Neural progenitor cell (in vitro differentiated cells): ENCODE measurements at regions not wholly inside any gene's neighbourhood (a gene's known extent, or its start where the extent isn't known, plus 50 kb on each side); places are given as distances from the start of the nearest gene placed in this dataset.

ENCODE experiments used
- DNase-seq: peaks from one replicate; pipeline ENCODE4 v3.0.0-alpha.2; 2016; ENCODE audit warnings: low spot score
- H2AFZ ChIP-seq: fragments of 200-600 bp; sonication (generic); replicated peaks from 2 replicates; pipeline ENCODE4 v1.6.1; 2016; ENCODE audit warnings: antibody characterized with exemption
- H3F3A ChIP-seq: fragments of 200-600 bp; sonication (generic); 2 replicates; pipeline ENCODE4 v1.6.1; 2016; ENCODE audit warnings: antibody characterized with exemption, low read depth
- H3K27ac ChIP-seq: fragments of 200-600 bp; sonication (generic); 2 replicates; pipeline ENCODE4 v1.5.1; 2016; ENCODE audit warnings: mild to moderate bottlenecking
- H3K27me3 ChIP-seq: fragments of 200-600 bp; sonication (generic); 2 replicates; pipeline ENCODE4 v1.6.1; 2016; ENCODE audit warnings: mild to moderate bottlenecking, moderate library complexity
- H3K36me3 ChIP-seq: fragments of 200-600 bp; sonication (generic); 2 replicates; pipeline ENCODE4 v1.5.1; 2016
- H3K4me1 ChIP-seq: fragments of 200-600 bp; sonication (generic); 2 replicates; pipeline ENCODE4 v1.6.1; 2016; ENCODE audit warnings: mixed run types
- H3K4me2 ChIP-seq: fragments of 200-600 bp; sonication (generic); 2 replicates; pipeline ENCODE4 v1.6.1; 2016
- H3K4me3 ChIP-seq: fragments of 200-600 bp; sonication (generic); 2 replicates; pipeline ENCODE4 v1.5.1; 2016
- H3K79me2 ChIP-seq: fragments of 200-600 bp; sonication (generic); 2 replicates; pipeline ENCODE4 v1.6.1; 2016; ENCODE audit warnings: low read depth
- H3K9ac ChIP-seq: fragments of 200-600 bp; sonication (generic); 2 replicates; pipeline ENCODE4 v1.6.1; 2016
- H3K9me3 ChIP-seq: fragments of 200-600 bp; sonication (generic); 2 replicates; pipeline ENCODE4 v1.5.1; 2016; ENCODE audit warnings: low read depth
- H4K20me1 ChIP-seq: fragments of 200-600 bp; sonication (generic); 2 replicates; pipeline ENCODE4 v1.6.1; 2016; ENCODE audit warnings: low read depth
- H3K27ac Mint-ChIP-seq: 3 replicates; pipeline ENCODE4 v1.8.0; 2021; ENCODE audit warnings: mixed read lengths
- H3K27me3 Mint-ChIP-seq: 2 replicates; pipeline ENCODE4 v1.8.0; 2022; ENCODE audit warnings: low read depth, mild to moderate bottlenecking, inconsistent platforms, moderate library complexity, mixed read lengths; ENCODE audit not compliant: insufficient read depth
- H3K36me3 Mint-ChIP-seq: 3 replicates; pipeline ENCODE4 v1.8.0; 2021; ENCODE audit warnings: mixed read lengths
- H3K4me1 Mint-ChIP-seq: 3 replicates; pipeline ENCODE4 v1.8.0; 2021; ENCODE audit warnings: mixed read lengths
- H3K4me3 Mint-ChIP-seq: 3 replicates; pipeline ENCODE4 v1.8.0; 2021; ENCODE audit warnings: mild to moderate bottlenecking, moderate library complexity, mixed read lengths
- H3K9me3 Mint-ChIP-seq: 3 replicates; pipeline ENCODE4 v1.8.0; 2020; ENCODE audit warnings: mixed read lengths
- EZH2 ChIP-seq: fragments of 200-600 bp; sonication (generic); IDR thresholded peaks from 2 replicates; pipeline ENCODE4 v1.6.1; 2017; ENCODE audit warnings: antibody characterized with exemption, mild to moderate bottlenecking, moderate library complexity
- EZH2phosphoT487 ChIP-seq: fragments of 200-600 bp; sonication (generic); IDR thresholded peaks from 2 replicates; pipeline ENCODE4 v1.6.1; 2017; ENCODE audit warnings: antibody characterized with exemption
- TF ChIP-seq, protein P1 (sequence below): fragments of 200-600 bp; sonication (generic); IDR thresholded peaks from 2 replicates; pipeline ENCODE4 v1.5.1; 2017; ENCODE audit warnings: antibody characterized with exemption, mild to moderate bottlenecking

DNA sequence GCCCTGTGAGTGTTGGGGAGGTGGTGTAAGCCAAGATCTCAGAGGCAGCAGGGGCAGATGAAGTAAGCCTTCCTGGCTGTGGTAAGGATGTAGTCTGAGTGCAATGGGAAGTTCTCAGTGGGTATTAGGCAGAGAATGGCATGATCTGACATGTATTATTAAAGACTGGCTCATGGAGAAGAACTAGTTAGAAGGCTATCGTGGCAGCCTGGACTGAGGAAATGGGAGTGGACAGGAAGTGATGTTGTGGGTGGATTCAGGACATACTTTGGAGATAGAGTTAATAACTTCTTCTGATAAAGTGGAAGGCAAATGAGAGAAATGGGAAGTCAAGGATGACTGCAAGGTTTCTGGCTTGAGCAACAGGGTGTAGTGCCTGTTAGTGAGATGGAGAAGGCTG lies 250.9 kb upstream of the CFAP20DC start:
- no peak overlapping the region for H2AFZ ChIP-seq

DNA sequence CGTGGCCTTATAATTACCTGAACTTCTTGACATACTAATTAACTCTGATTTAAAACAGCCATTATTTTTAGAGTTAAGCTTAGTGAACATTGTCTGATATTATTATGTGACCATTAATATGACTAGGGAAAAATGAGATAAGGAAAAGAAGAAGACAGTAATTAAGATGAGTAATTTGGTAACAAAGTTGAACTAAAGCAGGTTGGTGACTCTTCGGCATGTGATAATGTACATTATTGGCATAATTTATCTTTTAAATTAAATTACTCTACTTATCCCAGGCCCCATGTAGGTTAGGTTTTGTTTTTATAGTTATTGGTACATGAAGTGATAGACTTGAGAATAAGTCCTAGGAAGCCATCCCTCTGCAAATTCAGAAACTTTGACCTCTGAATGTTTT lies 249.7 kb upstream of the CFAP20DC start:
- no peak overlapping the region for H3K4me2 ChIP-seq
- H3K4me3 Mint-ChIP-seq = no peak overlapping the region
- no peaks in the 10 kb centered on the region for H3K4me1 Mint-ChIP-seq
- no peaks in the 10 kb centered on the region for H3K27me3 Mint-ChIP-seq
- H3K27me3 ChIP-seq = no peaks in the 10 kb centered on the region
- no peaks in the 10 kb centered on the region for H4K20me1 ChIP-seq
- no peak overlapping the region for H2AFZ ChIP-seq
- H3K27ac Mint-ChIP-seq = no peak overlapping the region
- no peak for DNase-seq
- no peak overlapping the region for H3K4me3 ChIP-seq
- no peaks in the 10 kb centered on the region for H3F3A ChIP-seq
- no peaks in the 10 kb centered on the region for H3K9me3 ChIP-seq
- H3K36me3 ChIP-seq = no peaks in the 10 kb centered on the region
- no peak for TF ChIP-seq EZH2phosphoT487
- no peak for TF ChIP-seq EZH2
- TF ChIP-seq, protein P1, sequence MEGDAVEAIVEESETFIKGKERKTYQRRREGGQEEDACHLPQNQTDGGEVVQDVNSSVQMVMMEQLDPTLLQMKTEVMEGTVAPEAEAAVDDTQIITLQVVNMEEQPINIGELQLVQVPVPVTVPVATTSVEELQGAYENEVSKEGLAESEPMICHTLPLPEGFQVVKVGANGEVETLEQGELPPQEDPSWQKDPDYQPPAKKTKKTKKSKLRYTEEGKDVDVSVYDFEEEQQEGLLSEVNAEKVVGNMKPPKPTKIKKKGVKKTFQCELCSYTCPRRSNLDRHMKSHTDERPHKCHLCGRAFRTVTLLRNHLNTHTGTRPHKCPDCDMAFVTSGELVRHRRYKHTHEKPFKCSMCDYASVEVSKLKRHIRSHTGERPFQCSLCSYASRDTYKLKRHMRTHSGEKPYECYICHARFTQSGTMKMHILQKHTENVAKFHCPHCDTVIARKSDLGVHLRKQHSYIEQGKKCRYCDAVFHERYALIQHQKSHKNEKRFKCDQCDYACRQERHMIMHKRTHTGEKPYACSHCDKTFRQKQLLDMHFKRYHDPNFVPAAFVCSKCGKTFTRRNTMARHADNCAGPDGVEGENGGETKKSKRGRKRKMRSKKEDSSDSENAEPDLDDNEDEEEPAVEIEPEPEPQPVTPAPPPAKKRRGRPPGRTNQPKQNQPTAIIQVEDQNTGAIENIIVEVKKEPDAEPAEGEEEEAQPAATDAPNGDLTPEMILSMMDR = no peak
- peaks cover 2% of the 10 kb centered on the region for H3K36me3 Mint-ChIP-seq
- peaks cover 13% of the 10 kb centered on the region for H3K9me3 Mint-ChIP-seq
- H3K9ac ChIP-seq = no peak overlapping the region
- no peaks in the 10 kb centered on the region for H3K4me1 ChIP-seq
- H3K79me2 ChIP-seq = no peaks in the 10 kb centered on the region
- H3K27ac ChIP-seq = no peak overlapping the region

More for the DNA sequence above, 250.9 kb upstream of the CFAP20DC start:
- Histone ChIP-seq H3K36me3 (no peaks in the 10 kb centered on the region), H3K27ac (no peak overlapping the region), H3F3A (no peaks in the 10 kb centered on the region), H3K4me2 (no peak overlapping the region), H3K9ac (no peak overlapping the region), H3K79me2 (no peaks in the 10 kb centered on the region), H3K9me3 (no peaks in the 10 kb centered on the region), H3K4me1 (no peaks in the 10 kb centered on the region), H3K27me3 (no peaks in the 10 kb centered on the region), H4K20me1 (no peaks in the 10 kb centered on the region), H3K4me3 (no peak overlapping the region)
- Mint-ChIP-seq H3K27ac (no peak overlapping the region), H3K27me3 (no peaks in the 10 kb centered on the region), H3K4me1 (no peaks in the 10 kb centered on the region), H3K9me3 (peaks cover 9% of the 10 kb centered on the region), H3K36me3 (no peaks in the 10 kb centered on the region), H3K4me3 (no peak overlapping the region)
- DNase-seq = no peak
- TF ChIP-seq EZH2phosphoT487 = no peak
- TF ChIP-seq EZH2 = no peak

DNA sequence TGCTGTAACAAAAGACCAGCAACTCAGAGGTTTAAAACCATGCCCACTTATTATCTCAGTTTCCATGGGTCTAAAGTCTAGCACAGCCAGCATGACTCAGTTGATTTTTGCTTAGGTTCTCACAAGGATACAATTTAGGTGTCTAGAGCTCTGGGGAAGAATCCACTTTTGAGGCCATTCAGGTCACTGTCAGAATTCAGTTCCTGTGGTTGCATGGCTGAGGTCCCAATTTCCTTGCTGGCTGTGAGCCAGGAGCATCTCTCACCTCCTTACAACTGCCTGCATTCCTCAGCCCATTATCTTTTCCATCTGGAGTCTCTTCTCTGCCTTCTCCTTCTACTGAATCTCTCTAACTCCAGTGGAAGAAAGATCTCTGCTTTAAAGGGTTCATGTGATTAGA lies 240.5 kb upstream of the CFAP20DC start:
- DNase-seq = no peak
- H3K36me3 ChIP-seq = no peaks in the 10 kb centered on the region
- no peak overlapping the region for H3K9ac ChIP-seq
- no peak overlapping the region for H3K4me3 Mint-ChIP-seq
- peaks cover 2% of the 10 kb centered on the region for H3K36me3 Mint-ChIP-seq
- no peak overlapping the region for H3K4me3 ChIP-seq
- H3K4me1 ChIP-seq = no peaks in the 10 kb centered on the region
- H3K27ac ChIP-seq = no peak overlapping the region
- H3K27me3 ChIP-seq = no peaks in the 10 kb centered on the region
- no peaks in the 10 kb centered on the region for H3K79me2 ChIP-seq
- H3K4me2 ChIP-seq = no peak overlapping the region
- H2AFZ ChIP-seq = no peak overlapping the region
- TF ChIP-seq EZH2phosphoT487 (no peak), EZH2 (no peak)
- TF ChIP-seq, protein P1 = no peak
- H3F3A ChIP-seq = no peaks in the 10 kb centered on the region
- H4K20me1 ChIP-seq = no peaks in the 10 kb centered on the region
- H3K9me3 ChIP-seq = peaks cover 4% of the 10 kb centered on the region
- peaks cover 22% of the 10 kb centered on the region for H3K9me3 Mint-ChIP-seq
- H3K27ac Mint-ChIP-seq = no peak overlapping the region
- peaks cover 4% of the 10 kb centered on the region for H3K27me3 Mint-ChIP-seq
- no peaks in the 10 kb centered on the region for H3K4me1 Mint-ChIP-seq

DNA sequence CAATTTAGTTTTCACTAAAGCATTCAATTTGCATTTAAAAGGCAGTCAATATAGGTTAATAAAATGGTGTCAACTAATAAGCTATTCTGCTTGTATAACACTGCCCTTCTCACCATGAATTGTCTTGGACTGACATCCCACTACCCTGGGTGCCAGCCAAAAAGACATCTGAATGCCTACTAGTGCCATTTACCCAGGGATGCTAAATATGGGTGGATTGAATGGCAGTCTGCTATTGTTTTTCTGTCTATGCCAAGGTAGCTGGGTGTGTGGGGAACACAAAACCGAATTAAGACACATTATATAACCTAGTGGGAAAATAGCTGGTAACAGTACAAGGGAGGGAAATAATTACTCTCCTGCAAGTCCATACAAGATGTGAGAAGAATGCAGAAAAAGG lies 240.0 kb upstream of the CFAP20DC start:
- Histone ChIP-seq H3K27me3 (no peaks in the 10 kb centered on the region), H3K9me3 (peaks cover 4% of the 10 kb centered on the region), H3K27ac (no peak overlapping the region), H4K20me1 (no peaks in the 10 kb centered on the region), H3K4me1 (no peaks in the 10 kb centered on the region), H2AFZ (no peak overlapping the region), H3K4me3 (no peak overlapping the region), H3F3A (no peaks in the 10 kb centered on the region), H3K79me2 (no peaks in the 10 kb centered on the region), H3K4me2 (no peak overlapping the region), H3K9ac (no peak overlapping the region), H3K36me3 (no peaks in the 10 kb centered on the region)
- peaks cover 18% of the 10 kb centered on the region for H3K9me3 Mint-ChIP-seq
- peaks cover 4% of the 10 kb centered on the region for H3K4me1 Mint-ChIP-seq
- no peak overlapping the region for H3K4me3 Mint-ChIP-seq
- DNase-seq = no peak
- no peak overlapping the region for H3K27ac Mint-ChIP-seq
- H3K27me3 Mint-ChIP-seq = peaks cover 4% of the 10 kb centered on the region
- TF ChIP-seq, protein P1 = no peak
- TF ChIP-seq EZH2phosphoT487 = no peak
- TF ChIP-seq EZH2 = no peak
- H3K36me3 Mint-ChIP-seq = no peaks in the 10 kb centered on the region
